ENCODE measurements at regions not wholly inside any gene's neighbourhood (a gene's known extent, or its start where the extent isn't known, plus 50 kb on each side); places are given as distances from the start of the nearest gene placed in this dataset.

DNA sequence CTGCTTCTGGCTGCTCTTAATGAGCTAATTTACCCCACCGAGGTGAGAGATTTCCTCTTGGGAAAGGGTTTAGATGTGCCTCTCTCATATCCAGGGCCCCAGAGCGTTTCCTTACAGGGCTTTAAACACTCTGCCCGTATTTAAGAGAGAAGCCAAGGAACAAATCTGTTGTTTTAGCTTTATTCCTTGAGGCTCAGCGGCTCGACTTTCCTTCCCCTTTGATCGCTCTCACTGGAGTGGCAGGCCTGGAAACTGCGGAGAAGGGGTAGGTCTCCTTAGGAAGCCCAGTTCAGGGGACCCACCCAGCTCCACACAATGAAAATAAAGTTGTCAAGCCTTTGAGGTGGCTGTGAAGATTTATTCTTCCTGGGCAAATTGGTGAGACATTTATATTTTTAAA is 132.0 kb upstream of the JAG1 start:
- DNase-seq (ENCODE audit: low read depth in 2 of 2), result no peak

DNA sequence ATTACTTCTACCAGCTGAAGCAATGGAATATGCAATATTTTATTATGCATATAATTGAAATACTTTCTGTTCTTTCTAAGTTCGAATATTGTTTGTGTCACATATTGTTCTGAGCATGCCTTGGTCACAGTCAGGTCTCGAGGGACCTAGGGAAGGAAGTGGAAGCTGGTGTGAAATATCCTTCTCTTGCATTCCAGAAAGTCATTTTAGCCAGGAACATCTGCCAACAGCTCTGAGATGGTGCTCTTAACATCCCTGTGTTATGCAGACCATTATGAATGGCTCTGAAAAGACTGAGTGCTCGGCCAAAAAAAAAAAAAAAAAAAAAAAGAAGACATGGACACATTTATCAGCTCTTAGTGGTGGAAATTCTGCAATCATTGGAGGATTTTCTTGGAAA is 132.7 kb upstream of the JAG1 start:
- no peak for DNase-seq (ENCODE audit: low read depth in 2 of 2)

DNA sequence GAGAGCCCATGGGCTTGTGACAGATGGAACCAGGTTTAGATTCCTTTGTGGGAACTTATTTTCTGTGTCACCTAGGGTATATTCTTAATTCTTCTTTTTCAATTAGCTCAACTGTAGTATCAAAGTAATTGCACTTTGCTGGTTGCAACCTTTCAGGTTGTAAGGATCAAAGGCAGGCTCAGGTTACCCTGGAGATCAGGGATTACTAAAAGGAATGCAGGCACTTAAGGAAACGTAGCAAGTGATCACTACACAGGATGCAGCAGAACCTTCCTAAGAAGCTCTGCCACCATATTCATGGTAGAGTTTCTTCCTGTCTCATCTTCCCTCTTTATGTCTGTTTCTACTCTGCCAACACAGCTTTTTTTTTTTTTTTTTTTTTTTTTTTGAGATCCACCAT is 133.2 kb upstream of the JAG1 start:
- no peak for DNase-seq (ENCODE audit: low read depth in 2 of 2)

DNA sequence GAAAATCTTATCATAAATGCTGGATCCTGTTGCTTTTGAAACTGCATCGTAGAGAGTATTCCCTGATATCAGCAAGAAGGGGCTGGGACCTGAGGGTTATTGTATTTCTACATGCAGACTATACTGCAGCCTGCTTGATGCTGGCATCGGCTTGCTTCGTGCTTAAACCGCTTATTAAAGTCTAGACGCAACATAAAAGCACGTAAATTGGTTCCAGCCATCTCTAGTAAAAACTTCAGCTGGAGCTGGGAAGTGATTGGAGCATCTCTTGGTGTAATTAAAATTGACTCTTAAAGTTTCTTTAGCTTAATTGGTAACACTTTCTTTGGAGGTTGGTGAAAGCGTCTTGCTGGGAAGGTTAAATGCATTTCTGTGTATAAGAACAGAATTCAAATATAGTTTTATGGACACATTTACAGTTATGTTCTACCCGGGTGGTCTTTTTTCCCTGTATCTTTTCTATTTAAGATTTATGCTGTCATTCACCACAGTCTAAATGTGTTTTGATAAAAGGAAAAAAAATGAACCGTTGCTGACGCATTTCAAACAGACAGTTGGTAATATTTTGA is 139.0 kb upstream of the JAG1 start:
- DNase-seq (ENCODE audit: low read depth in 2 of 2), result no peak

DNA sequence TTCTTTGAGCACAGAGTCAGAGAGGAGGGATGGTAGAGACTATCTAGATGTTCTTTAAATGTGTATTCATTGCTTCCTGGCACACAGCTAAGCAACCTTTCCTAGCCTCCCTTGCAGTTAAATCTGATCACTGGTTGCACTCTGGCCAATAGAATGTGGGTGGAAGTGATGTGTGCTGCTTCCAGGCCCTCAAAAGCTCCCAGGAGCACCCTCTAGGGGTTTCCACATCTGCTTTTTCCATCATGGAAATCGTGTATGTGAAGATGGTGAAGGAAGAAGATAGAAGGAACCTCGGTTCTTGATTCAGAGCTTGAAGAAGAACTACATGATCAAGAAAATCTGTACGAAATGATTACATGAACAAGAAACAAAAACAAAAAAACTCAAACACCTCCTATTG is 149.8 kb upstream of the JAG1 start:
- no peak for DNase-seq (ENCODE audit: low read depth in 2 of 2)

DNA sequence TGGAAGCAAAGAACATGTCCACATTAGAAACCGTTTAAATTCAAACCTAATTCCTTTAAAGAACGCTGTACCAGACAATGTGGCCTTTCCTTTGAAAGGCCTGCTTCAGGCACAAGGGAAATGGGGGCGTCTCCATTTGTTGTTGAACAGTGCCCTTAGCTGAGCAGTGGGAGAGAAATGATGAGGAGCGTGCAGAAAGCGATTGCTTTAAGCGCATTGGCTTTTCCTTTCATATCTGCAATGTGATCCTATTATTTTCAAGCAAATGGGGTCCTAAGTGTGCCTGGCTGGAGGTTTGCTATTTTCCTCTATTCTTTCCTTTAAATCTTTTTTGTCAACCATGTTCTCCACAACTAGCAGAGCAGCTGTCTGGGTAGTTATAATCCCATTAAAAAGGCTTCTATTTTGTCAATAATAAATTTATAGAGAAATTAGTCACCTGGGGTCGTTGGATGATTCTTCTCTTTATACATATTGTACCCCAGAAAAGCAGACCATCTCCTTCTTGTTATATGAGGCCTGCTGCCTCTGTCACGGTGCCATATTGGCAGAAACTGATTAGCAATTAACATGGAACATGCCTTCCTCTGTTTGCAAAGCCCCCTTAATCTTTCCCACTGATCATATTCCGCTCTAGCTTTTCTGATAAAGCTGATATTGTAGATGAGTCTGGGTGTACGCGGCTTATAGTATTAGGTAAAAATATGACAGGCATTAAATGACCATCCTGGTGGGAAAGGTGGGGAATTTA is 151.1 kb upstream of the JAG1 start:
- DNase-seq (ENCODE audit: low read depth in 2 of 2), result no peak

DNA sequence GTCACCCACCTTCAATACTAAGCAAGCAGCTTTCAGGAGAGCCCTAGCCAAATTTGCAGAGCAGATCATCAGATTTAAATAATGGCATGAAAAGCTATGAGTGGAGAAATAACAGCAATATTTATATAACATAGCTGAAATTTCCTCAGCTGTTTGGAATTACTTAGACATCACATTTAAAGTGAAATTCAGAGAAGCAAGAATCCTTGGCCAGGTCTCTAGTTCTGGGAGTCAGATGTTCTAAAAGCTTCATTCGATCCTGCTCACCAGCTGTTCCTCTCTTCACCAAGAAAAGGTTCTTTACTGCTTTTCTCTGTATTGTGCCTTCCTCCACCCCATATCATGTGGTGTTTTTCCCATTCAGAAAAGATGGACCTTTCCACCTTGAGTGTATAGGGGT is 152.3 kb upstream of the JAG1 start:
- no peak for DNase-seq (ENCODE audit: low read depth in 2 of 2)

DNA sequence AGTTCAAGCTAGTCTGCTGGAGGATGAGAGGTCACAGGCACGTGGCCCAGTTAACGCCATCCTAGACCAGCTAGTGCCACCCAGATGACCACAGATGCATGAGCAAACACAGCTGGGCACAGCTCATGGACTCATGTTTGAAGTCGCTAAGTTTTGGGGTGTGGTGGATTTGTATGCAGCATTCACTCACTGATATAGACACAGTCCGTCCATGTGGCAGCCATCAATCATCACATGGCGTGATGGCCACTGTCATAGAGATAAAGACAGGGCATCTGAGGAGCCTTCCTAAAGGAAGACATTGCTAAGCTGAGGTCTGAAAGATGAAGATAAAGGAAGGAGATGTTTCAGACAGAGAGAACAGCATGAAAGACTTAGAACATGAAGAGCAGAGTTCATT is 154.4 kb upstream of the JAG1 start:
- DNase-seq (ENCODE audit: low read depth in 2 of 2), result no peak

DNA sequence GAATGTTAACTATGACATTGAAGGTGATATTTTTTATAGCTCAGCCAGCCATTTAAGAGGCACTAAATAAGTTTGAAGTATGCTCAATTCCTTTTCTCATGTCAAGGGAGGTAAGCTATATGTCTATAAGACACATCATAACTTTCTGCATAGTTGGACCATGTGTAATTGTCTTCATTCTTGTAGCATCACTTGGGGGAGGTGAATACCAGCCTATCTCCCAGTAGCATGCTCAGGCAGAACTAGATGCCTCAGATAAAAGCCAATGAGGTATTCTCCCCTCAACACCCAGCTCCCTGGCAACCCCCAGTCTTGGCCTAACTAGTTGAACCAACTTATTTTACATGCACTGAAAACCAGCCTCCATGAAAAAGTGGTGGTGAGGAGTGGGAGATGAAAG is 158.3 kb upstream of the JAG1 start:
- DNase-seq (ENCODE audit: low read depth in 2 of 2), result no peak

DNA sequence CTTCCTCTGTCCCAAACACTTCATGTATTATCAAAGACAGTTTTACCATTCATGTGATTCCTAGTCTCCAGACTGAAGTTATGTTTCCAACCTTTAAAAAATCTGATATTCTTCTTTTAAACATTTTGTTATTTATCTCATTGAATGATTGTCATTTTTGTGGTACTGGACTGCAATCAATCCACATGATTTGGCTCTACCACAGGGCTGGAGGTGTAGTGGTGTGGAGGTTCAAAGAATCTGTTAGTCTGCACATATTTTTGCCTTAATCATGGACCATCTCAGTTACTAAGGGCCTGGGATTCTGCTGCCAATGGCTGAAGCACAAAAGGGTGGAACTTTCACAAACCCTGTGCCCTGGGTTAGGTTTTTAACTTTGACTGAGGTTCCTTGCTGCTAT is 164.1 kb upstream of the JAG1 start:
- no peak for DNase-seq (ENCODE audit: low read depth in 2 of 2)

DNA sequence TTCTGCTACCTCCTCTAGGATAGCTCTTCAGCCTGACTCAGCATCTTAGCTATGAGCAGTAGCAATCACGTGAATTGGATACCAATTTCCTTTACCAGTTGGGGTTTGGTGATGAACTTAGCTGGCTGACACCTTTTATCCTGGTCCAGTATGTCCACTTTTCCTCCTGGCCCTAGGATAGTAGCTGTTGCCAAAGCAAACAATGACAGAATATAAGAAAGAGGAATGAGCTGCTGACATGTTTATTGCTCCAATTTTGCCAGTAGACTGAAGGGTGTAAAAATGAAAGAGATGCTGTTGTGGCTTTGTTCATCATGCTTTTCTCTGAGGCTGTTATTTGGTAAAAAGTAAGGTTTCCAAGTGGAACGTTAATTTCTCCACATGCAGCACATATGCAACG is 168.3 kb upstream of the JAG1 start:
- DNase-seq (ENCODE audit: low read depth in 2 of 2), result no peak

DNA sequence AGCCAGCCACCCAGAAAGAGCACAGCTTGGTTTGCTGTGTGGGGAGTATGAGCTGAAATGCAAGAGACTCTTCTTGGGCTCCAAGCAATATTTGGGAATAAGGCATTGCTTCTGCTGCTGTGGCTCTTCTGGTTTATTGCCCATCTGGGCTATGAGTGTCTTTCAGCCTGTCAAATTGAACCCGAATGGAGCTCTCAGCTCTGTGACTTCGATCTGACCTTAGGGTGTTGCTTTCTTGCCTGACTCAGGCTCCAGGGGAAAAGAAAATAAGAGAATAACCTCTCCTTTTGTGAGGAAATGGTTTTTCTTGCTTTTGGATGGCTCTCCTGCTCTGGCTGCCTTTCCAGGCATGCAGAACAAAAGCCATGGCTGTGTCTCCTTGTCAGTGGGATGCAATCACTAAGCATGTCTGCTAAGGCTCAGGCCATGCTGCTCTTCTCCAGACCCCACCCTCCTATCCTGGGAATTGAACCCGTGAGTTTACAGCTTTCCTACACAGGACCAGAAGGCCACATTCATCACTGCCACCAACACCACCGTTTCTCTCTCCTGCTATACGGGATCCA is 169.4 kb upstream of the JAG1 start:
- no peak for DNase-seq (ENCODE audit: low read depth in 2 of 2)

DNA sequence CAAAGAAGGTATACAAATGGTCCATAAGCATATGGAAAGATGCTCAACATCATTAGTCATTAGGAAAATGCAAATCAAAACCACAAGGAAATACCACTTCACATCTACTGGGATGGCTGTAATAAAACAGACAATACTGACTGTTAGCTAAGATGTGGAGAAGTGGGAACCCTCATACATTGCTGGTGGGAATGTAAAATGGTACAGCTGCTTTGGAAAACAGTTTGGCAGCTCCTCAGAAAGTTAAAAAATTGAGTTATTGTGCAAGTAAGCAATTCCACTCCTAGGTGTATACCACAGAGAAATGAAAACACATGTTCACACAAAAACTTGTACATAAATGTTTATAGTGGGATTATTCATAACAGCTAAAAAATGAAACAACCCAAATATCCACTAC is 173.0 kb upstream of the JAG1 start:
- no peak for DNase-seq (ENCODE audit: low read depth in 2 of 2)

DNA sequence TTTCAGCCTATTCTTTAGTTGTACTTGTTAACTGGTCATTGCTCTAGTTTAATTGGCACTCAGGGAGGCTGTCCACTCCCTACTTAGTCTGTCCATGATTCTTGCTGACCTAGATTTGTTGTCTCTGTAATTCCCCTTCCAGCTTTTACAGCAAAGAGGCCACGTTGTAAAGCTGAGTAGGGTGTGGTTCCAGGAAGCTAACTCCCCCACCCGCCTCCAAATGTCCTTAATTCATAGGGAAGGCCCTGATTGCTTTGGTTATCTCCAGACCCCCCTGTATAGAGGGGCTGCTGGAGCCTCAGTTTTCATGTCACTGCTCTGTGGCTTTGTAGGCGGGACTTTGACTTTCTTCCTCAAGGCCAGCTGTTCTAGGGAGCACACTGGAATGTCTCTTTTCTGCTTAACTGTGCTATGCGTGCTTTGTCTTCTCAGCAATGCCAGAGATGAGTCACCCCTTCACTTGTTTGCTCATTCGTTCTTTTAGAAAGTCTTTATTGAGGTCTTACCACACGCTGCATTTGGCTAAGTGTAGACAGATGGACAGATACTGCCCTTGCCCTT is 175.1 kb upstream of the JAG1 start:
- DNase-seq (ENCODE audit: low read depth in 2 of 2), result no peak

DNA sequence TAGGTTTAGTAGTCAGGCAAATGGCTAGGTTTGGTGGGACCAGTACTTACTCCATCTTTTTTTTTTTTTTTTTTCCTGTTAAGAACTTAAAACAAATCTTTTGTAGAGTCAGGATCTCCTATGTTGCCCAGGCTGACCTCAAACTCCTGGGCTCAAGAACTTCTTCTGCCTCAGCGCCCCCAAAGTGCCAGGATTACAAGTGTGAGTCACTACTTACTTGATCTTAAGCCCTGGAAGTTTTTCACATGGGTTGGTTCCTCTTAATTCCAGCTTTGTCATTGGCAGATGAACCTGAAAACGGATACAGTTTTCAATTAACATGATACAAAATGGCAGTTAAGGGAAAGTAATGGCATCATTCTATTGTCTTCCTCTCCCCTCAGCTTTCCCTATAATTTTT is 179.4 kb upstream of the JAG1 start:
- DNase-seq (ENCODE audit: low read depth in 2 of 2), result no peak

DNA sequence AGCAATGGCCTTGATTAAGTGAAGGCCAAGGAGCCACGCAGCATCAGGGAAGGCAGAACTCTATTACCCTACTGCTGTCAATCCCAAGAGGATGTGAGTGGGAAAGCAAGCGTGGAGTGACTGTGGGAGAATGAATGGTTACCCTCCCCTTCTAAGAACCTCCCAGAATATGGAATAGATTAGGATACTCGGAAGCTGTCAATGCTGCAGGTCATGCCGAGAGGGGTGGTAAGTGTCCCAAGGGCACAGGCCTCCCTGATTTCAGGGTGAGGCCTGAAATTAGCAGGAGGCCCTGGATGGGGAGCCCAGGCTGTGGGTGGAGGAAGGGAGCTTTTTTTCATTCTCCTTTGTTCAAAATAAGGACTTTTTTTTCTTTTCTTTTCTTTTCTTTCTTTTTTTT is 179.9 kb upstream of the JAG1 start:
- no peak for DNase-seq (ENCODE audit: low read depth in 2 of 2)

DNA sequence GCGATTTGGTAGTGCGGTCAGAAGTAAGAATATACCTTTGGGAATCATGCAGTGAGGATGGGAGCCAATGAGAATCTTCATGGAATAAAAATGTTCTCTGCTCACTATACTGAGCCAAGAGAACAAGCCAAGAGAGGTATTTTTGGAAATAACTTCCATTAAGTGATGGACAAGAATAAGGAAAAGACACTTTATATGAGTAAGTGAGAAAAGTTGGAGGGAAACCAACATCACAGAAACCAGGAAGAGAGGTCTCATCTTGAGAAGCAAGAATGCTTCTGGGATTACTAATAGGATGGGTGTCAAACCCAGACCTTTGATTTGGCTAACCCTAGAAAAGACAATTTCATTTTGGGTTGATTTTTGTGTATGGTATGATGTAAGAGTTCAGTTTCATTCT is 181.2 kb upstream of the JAG1 start:
- no peak for DNase-seq (ENCODE audit: low read depth in 2 of 2)

DNA sequence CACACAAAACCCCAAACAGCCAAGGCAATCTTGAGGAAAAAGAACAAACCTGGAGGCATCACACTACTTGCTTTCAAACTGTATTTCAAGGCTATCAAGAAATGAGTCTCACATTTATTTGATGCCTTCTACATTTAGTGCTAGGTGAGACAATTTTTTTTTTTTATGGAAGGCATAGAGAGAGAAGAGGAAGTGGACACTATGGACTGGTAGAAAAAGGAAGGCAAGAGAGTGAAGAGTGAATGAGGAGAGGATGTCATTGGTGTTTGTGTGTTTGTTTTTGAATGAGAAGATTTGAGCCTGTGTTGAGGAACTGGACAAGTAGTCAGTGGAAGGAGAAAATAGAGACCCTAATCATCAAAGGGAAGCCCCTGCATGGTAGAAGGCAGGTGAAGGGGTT is 182.0 kb upstream of the JAG1 start:
- no peak for DNase-seq (ENCODE audit: low read depth in 2 of 2)

DNA sequence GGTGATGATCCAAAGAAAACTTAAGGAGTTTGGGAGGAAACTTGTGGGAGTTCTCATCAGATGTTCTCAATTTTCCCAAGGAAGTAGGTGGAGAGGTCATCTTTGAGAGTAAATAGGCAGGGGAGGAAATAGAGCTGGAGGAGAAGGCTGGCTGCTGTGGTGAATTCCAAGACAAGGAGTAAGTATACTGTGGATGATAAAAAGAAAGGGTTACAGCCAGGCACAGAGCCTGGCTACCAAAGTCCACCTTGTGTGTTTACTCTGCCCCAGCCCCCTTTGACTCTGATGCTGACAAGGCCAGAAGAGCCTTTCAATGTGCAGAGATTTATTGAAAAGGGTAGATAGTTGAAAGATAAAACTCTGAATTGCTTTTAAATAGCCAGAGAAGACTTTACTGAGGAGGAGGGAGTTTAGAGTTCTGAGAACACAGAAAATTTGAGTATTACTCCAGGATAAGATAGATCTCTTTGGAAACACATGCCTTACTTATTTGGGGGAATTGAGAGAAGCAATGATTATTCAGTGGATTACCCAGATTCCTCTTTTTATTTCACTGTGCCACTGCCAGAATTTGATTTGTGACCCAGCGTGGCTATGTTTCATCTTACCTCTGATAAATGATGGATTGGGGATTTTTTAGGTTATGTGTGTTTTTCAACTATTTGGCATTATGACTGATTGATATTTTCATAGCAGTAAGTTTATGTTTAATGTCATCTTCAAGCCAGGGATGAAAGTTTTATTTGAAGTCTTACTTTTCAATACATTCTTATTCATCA is 182.6 kb upstream of the JAG1 start:
- DNase-seq (ENCODE audit: low read depth in 2 of 2), result no peak

DNA sequence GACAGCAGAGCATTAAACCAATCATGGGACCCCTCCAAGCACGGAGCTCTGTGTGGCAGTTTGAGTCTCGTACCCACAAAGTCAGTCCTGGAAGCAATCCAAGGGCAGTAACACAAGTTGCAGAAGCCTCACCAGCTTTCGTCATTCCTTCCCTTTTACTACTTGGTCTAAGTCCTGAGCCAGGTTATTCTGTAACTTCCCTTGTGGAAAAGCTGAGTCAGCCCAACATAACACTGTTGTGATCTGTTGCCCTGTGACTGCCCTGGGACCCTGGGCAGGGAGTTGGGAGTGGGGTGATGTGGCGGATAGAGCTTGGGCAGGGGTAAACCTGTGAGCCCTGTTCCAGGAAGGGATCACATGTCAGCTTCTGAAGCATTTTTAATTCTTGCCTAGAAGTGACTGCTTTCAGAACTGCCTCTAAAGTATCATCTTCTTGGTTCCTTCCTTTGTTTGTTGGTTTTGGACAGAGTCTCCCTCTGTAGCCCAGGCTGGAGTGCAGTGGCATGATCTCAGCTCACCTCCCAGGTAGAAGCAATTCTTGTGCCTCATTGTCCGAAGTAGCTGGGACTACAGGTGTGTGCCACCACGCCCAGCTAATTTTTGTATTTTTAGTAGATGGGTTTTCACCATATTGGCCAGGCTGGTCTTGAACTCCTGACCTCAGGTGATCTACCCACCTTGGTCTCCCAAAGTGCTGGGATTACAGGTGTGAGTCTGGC is 183.7 kb upstream of the JAG1 start:
- no peak for DNase-seq (ENCODE audit: low read depth in 2 of 2)

DNA sequence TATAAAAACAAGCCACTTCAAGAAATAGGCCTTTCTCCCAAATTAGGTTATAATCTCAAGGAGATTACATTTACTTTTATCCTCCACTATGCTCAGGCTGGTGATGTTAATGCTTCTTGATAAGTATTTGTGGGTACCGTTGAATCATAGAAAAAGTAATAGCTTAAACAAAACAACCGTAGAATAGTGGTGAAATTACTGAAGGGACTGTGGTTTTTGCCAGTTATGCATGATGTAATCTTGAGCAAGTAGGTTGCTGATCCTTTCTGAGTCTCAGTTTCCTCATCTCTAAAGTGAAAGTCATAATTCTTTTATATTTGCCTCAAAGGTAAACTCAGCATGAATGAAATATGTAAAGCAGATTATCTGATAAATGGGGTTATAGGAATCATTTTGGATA is 187.3 kb upstream of the JAG1 start:
- DNase-seq (ENCODE audit: low read depth in 2 of 2), result no peak

DNA sequence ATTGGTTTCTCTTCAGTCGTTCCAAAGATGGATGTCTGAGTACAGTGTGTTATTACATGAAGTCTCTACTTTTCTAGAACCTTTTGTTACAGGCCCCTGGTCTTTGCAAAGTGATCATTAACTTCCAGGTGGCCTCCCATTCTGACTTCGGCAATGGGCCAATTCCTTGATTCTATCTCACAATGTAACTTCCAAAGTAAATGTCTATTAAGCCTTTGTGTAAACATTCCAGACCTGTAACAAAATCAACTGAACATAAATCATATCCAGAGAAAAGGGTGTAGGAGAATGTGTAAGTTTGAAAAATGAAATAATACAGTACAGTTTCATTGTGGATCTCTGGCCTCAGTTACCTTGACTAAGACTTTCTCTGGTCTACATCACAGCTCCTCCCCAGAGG is 187.8 kb upstream of the JAG1 start:
- DNase-seq (ENCODE audit: low read depth in 2 of 2), result no peak

Measured in stimulated activated CD4-positive, alpha-beta T cell treated with anti-CD3 and anti-CD28 coated beads, Interleukin-15, amount 100 ng/mL, for 48 hours (primary cell).